Coronary artery (tissue), 2 donors: ENCODE measurements at regions not wholly inside any gene's neighbourhood (a gene's known extent, or its start where the extent isn't known, plus 50 kb on each side); places are given as distances from the start of the nearest gene placed in this dataset.

Experiments
- DNase-seq: peaks from one replicate; pipeline ENCODE4 v3.0.0-alpha.2; 2017; ENCODE audit warnings: low spot score
- H3K27ac ChIP-seq, 2 donors: fragments of 200-600 bp; sonication (generic); one replicate each; pipeline ENCODE4 v1.5.1; 2016 to 2019
- H3K4me3 ChIP-seq: fragments of 200-600 bp; sonication (generic); 2 replicates; pipeline ENCODE4 v1.5.1; 2016; ENCODE audit warnings: mild to moderate bottlenecking, moderate library complexity
- CTCF ChIP-seq: fragments of 200-600 bp; sonication (generic); IDR thresholded peaks from one replicate; pipeline ENCODE4 v1.5.1; 2019; ENCODE audit warnings: antibody characterized with exemption

GRCh38 chr2:145007960-145008263 is 488.0 kb upstream of the ZEB2 start:
- TF ChIP-seq CTCF, result no peak
- Histone ChIP-seq H3K4me3 (peak overlapping the region; percentile 49), H3K27ac (peak overlapping the region; percentile 79 to 84)
- DNase-seq, result no peak

- H3K4me3 ChIP-seq, result peak overlapping the region; percentile 49
- DNase-seq, result peak; percentile 83
- H3K27ac ChIP-seq, result peak overlapping the region; percentile 79 to 84
- no peak for TF ChIP-seq CTCF
Measured at GRCh38 chr2:145007093-145007959, 487.4 kb upstream of the ZEB2 start.

- Histone ChIP-seq H3K27ac (no peak overlapping the region), H3K4me3 (no peak overlapping the region)
- TF ChIP-seq CTCF, result no peak
- DNase-seq, result no peak
Measured at GRCh38 chr2:145002624-145003023, 482.7 kb upstream of the ZEB2 start.

- no peak for TF ChIP-seq CTCF
- no peak for DNase-seq
- Histone ChIP-seq H3K4me3 (no peak overlapping the region), H3K27ac (peak overlapping the region; percentile 22 to 76)
Measured at GRCh38 chr2:145000376-145000775, 480.5 kb upstream of the ZEB2 start.

GRCh38 chr2:144999936-145000335 is 480.0 kb upstream of the ZEB2 start:
- no peak overlapping the region for H3K4me3 ChIP-seq
- no peak for DNase-seq
- H3K27ac ChIP-seq, result peak overlapping the region; percentile 22 to 76
- no peak for TF ChIP-seq CTCF

GRCh38 chr2:144999071-144999875 is 479.4 kb upstream of the ZEB2 start:
- H3K27ac ChIP-seq, result peak overlapping the region; percentile 22 to 76
- DNase-seq, result no peak
- peak overlapping the region; percentile 13 for H3K4me3 ChIP-seq
- TF ChIP-seq CTCF, result no peak

- no peak overlapping the region for H3K4me3 ChIP-seq
- no peak for DNase-seq
- no peak for TF ChIP-seq CTCF
- peak overlapping the region; percentile 22 to 76 for H3K27ac ChIP-seq
Measured at GRCh38 chr2:144998435-144998834, 478.5 kb upstream of the ZEB2 start.
